ENCODE measurements at regions not wholly inside any gene's neighbourhood (a gene's known extent, or its start where the extent isn't known, plus 50 kb on each side); places are given as distances from the start of the nearest gene placed in this dataset.

DNA sequence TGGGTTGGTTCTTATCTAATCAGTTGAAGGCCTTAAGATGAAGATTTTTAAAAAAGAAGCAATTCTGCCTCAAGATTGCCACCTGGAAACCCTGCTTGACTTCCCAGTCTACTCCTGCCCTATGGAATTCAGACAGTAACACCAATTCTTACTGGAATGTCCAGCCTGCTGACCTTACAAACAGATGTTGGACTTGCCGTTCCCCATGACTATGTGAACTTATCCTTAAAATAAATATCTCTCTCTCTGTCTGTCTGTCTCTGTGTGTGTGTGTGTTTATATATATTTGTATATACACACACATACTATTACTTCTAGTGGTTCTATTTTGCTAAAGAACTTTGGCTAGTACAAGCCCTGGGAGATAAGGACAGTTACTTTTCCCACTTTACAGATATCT is 675.3 kb downstream of the SLC4A3 start:
- no peak for DNase-seq (ENCODE audit: low spot score)
- TF ChIP-seq POLR2A (IDR thresholded peaks at IDR 0.05) (no peak), POLR2AphosphoS5 (IDR thresholded peaks at IDR 0.05) (no peak)
- TF ChIP-seq, protein P1, sequence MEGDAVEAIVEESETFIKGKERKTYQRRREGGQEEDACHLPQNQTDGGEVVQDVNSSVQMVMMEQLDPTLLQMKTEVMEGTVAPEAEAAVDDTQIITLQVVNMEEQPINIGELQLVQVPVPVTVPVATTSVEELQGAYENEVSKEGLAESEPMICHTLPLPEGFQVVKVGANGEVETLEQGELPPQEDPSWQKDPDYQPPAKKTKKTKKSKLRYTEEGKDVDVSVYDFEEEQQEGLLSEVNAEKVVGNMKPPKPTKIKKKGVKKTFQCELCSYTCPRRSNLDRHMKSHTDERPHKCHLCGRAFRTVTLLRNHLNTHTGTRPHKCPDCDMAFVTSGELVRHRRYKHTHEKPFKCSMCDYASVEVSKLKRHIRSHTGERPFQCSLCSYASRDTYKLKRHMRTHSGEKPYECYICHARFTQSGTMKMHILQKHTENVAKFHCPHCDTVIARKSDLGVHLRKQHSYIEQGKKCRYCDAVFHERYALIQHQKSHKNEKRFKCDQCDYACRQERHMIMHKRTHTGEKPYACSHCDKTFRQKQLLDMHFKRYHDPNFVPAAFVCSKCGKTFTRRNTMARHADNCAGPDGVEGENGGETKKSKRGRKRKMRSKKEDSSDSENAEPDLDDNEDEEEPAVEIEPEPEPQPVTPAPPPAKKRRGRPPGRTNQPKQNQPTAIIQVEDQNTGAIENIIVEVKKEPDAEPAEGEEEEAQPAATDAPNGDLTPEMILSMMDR (IDR thresholded peaks at IDR 0.05), result no peak
- H3K36me3 ChIP-seq, result no peaks in the 10 kb centered on the region
- H3K27ac ChIP-seq, result no peak overlapping the region
- intact Hi-C loops (cut with DNase I), result no loop called here
- H3K4me3 ChIP-seq, result no peak overlapping the region
- WGBS, result 97% methylated on average over 1 of the region's 1 CpG
- no peaks in the 10 kb centered on the region for H3K27me3 ChIP-seq (replicated peaks; ENCODE audit: insufficient read depth)
- no peaks in the 10 kb centered on the region for H3K9me3 ChIP-seq
- no peaks in the 10 kb centered on the region for H3K4me1 ChIP-seq (replicated peaks)

DNA sequence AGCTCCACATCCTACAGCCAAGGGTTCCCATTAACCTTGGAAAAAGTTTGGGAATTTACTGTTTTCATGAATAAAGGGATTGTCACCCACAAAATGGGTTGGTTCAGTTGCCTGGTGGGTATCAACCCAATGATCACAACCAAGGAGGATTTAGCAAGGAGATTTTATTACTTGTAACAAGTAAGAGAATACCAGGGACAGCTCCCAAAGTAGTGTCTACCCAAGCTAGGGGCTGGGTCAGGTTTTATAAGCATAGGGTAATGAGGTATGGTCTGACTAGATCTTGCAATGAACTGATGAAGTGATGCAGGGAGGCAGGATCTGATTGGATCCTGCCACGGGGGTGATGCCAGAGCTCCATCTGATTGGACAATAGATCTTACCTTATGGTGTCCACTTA is 681.8 kb downstream of the SLC4A3 start:
- no peaks in the 10 kb centered on the region for H3K4me1 ChIP-seq (replicated peaks)
- no peak overlapping the region for H3K4me3 ChIP-seq
- intact Hi-C loops (cut with DNase I), result no loop called here
- H3K9me3 ChIP-seq, result no peaks in the 10 kb centered on the region
- H3K27ac ChIP-seq, result no peak overlapping the region
- DNase-seq (ENCODE audit: low spot score), result no peak
- TF ChIP-seq POLR2AphosphoS5 (IDR thresholded peaks at IDR 0.05) (no peak), POLR2A (IDR thresholded peaks at IDR 0.05) (no peak)
- TF ChIP-seq, protein P1 (IDR thresholded peaks at IDR 0.05), result no peak
- no peaks in the 10 kb centered on the region for H3K36me3 ChIP-seq
- H3K27me3 ChIP-seq (replicated peaks; ENCODE audit: insufficient read depth), result no peaks in the 10 kb centered on the region
- 81% methylated on average over 1 of the region's 1 CpG for WGBS

DNA sequence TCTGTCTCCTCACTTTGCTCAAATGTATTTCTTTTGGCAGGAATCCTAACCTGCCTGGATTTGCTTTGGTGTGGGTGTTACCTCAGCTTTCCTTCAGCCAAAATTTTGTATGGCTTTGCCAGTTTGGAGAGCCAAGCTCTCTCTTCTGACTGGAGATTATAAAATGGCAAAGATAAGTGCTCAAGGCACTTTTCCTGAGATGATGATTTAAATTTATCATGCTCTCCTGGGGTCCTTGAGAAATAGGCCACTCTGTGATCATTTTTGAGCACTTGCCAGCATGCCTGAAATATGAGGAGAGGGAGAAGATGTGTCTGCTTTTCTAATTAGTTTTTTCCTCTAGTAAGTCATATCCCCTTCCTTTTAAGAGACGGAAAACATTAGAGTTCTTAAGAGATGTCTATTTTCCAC is 683.0 kb downstream of the SLC4A3 start:
- no peak for DNase-seq (ENCODE audit: low spot score)
- Histone ChIP-seq H3K4me1 (replicated peaks) (no peaks in the 10 kb centered on the region), H3K36me3 (no peaks in the 10 kb centered on the region), H3K9me3 (no peaks in the 10 kb centered on the region), H3K4me3 (no peak overlapping the region), H3K27me3 (replicated peaks; ENCODE audit: insufficient read depth) (no peaks in the 10 kb centered on the region), H3K27ac (no peak overlapping the region)
- intact Hi-C loops (cut with DNase I), result no loop called here
- 71% methylated on average over 1 of the region's 1 CpG for WGBS
- TF ChIP-seq POLR2AphosphoS5 (IDR thresholded peaks at IDR 0.05) (no peak), POLR2A (IDR thresholded peaks at IDR 0.05) (no peak)
- TF ChIP-seq, protein P1 (IDR thresholded peaks at IDR 0.05), result no peak

DNA sequence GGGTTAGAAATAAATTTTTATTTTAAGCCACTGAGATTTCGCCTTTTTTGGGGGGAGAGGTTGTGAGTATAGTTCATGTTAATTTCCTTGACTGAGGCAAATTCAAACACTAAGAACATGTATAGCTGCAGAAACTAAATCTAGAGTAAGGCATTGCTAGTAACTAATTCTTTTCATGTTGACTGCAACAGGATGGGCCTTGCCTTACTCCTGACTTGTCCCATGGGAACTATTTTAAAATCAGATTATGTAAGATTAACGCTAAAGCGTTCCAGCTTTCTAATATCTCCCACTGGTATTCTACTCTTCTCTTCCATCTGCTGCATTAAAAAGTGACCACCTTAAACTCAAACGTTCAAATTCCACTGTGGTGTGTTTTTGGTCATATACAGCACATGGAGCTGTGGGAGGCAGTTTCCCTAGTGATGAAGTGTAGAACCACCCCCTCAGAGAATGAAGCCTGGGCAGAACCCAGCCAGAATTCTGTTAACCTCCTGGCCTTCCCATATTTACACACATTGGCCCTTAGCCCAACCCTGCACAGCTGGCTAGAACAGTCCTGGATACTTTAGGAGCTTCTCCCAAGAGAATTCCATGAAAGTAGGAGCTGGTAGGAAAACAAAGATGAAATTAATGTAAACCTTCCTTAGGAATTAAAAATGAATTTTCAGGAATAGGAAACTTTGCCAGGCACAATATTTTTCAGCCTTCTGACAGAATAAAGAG is 687.8 kb downstream of the SLC4A3 start:
- intact Hi-C loops (cut with DNase I), result no loop called here
- WGBS, result 80% methylated on average over 4 of the region's 4 CpGs

More for the DNA sequence above, 687.8 kb downstream of the SLC4A3 start:
- Histone ChIP-seq H3K4me3 (no peak overlapping the region), H3K9me3 (no peaks in the 10 kb centered on the region), H3K27ac (no peak overlapping the region), H3K36me3 (no peaks in the 10 kb centered on the region), H3K4me1 (replicated peaks) (no peaks in the 10 kb centered on the region), H3K27me3 (replicated peaks; ENCODE audit: insufficient read depth) (no peaks in the 10 kb centered on the region)
- no peak for DNase-seq (ENCODE audit: low spot score)
- TF ChIP-seq POLR2A (IDR thresholded peaks at IDR 0.05), result no peak
- TF ChIP-seq, protein P1 (IDR thresholded peaks at IDR 0.05), result no peak
- no peak for TF ChIP-seq POLR2AphosphoS5 (IDR thresholded peaks at IDR 0.05)
